ENCODE measurements at regions not wholly inside any gene's neighbourhood (a gene's known extent, or its start where the extent isn't known, plus 50 kb on each side); places are given as distances from the start of the nearest gene placed in this dataset.

GRCh38 chr20:22160101-22160652 lies 424.2 kb downstream of the FOXA2 start:
- no peak overlapping the region for H3K4me3 ChIP-seq (ENCODE audit: low read depth in 1 of 2, low read length in 1 of 2)
- no peaks in the 10 kb centered on the region for H3K27me3 ChIP-seq
- no peaks in the 10 kb centered on the region for H3K9me3 ChIP-seq
- no peak overlapping the region for H3K27ac ChIP-seq
- TF ChIP-seq CTCF (IDR thresholded peaks at IDR 0.05): no peak
- H3K36me3 ChIP-seq: no peaks in the 10 kb centered on the region
- no peaks in the 10 kb centered on the region for H3K4me1 ChIP-seq (ENCODE audit: control insufficient read depth in 1 of 2, insufficient read depth in 1 of 2, low read depth in 1 of 2, low read length in 1 of 2)

- TF ChIP-seq CTCF (IDR thresholded peaks at IDR 0.05): no peak
Observed at GRCh38 chr20:22159276-22159675, 425.1 kb downstream of the FOXA2 start.

GRCh38 chr20:22127587-22127986 lies 422.1 kb downstream of the PAX1 start:
- Histone ChIP-seq H3K27me3 (no peaks in the 10 kb centered on the region), H3K9me3 (no peaks in the 10 kb centered on the region), H3K4me3 (ENCODE audit: low read depth in 1 of 2, low read length in 1 of 2) (no peak overlapping the region), H3K27ac (no peak overlapping the region), H3K36me3 (no peaks in the 10 kb centered on the region), H3K4me1 (ENCODE audit: control insufficient read depth in 1 of 2, insufficient read depth in 1 of 2, low read depth in 1 of 2, low read length in 1 of 2) (no peaks in the 10 kb centered on the region)
- no peak for TF ChIP-seq CTCF (IDR thresholded peaks at IDR 0.05)

More at GRCh38 chr20:22159276-22159675, 425.1 kb downstream of the FOXA2 start:
- Histone ChIP-seq H3K4me1 (ENCODE audit: control insufficient read depth in 1 of 2, insufficient read depth in 1 of 2, low read depth in 1 of 2, low read length in 1 of 2) (no peaks in the 10 kb centered on the region), H3K27me3 (no peaks in the 10 kb centered on the region), H3K4me3 (ENCODE audit: low read depth in 1 of 2, low read length in 1 of 2) (no peak overlapping the region), H3K27ac (no peak overlapping the region), H3K36me3 (no peaks in the 10 kb centered on the region), H3K9me3 (no peaks in the 10 kb centered on the region)

DNA sequence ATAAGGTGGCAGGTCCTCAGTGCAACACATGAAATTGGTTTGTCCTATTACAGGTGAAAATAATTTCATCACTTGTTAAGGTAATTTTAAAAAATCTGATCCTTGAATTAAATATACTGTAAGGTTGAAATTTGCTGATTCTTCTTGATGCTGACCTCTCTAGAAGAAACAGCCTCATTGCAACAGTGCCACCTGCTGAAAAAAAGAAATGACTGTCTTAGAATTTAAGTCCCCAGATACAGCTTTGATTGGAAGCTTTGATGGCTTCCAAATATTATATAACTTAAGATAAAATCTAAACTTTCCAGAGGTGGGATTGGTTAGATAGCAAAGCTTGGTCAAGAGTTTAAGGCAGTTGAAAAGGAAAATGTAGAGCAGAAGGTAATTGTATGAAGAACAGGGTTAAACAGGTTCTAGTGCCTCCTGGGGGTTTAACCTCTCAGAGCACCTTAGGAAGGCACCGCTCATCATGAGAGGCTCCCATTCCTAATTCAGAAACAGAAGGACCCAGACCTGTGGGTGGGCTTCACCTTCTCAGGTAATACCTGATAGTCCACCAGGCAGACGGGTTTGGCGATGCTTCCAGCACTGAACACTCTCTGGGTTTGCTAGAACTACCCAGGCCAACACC lies 401.0 kb downstream of the PAX1 start:
- H3K27me3 ChIP-seq: no peaks in the 10 kb centered on the region
- H3K4me1 ChIP-seq (ENCODE audit: control insufficient read depth in 1 of 2, insufficient read depth in 1 of 2, low read depth in 1 of 2, low read length in 1 of 2): no peaks in the 10 kb centered on the region
- no peak overlapping the region for H3K27ac ChIP-seq
- no peaks in the 10 kb centered on the region for H3K9me3 ChIP-seq
- no peaks in the 10 kb centered on the region for H3K36me3 ChIP-seq
- no peak for TF ChIP-seq CTCF (IDR thresholded peaks at IDR 0.05)
- H3K4me3 ChIP-seq (ENCODE audit: low read depth in 1 of 2, low read length in 1 of 2): no peak overlapping the region

DNA sequence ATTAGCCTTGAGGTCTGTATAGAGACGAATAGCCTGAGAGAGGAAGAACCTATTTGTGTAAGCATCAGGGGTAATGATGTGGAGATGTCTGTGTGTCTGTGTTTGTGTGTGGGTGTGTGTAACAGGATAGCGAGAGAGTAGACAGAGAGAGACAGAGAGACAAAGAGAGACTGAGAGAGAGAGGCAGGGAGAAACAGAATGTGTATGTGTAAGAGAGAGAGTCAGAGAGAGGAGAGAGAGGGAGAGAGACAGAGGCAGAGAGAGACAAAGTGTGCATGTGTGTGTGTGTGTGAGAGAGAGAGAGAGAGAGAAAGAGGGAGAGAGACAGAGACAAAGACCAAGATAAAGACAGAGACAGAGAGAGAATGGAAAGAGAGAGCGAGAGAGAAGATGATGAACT lies 396.1 kb downstream of the PAX1 start:
- H3K4me3 ChIP-seq (ENCODE audit: low read depth in 1 of 2, low read length in 1 of 2): no peak overlapping the region
- no peak for TF ChIP-seq CTCF (IDR thresholded peaks at IDR 0.05)
- no peaks in the 10 kb centered on the region for H3K36me3 ChIP-seq
- no peaks in the 10 kb centered on the region for H3K27me3 ChIP-seq
- H3K27ac ChIP-seq: no peak overlapping the region
- no peaks in the 10 kb centered on the region for H3K4me1 ChIP-seq (ENCODE audit: control insufficient read depth in 1 of 2, insufficient read depth in 1 of 2, low read depth in 1 of 2, low read length in 1 of 2)
- H3K9me3 ChIP-seq: no peaks in the 10 kb centered on the region

Measured in neutrophil (primary cell).